ENCODE measurements at regions not wholly inside any gene's neighbourhood (a gene's known extent, or its start where the extent isn't known, plus 50 kb on each side); places are given as distances from the start of the nearest gene placed in this dataset.

DNA sequence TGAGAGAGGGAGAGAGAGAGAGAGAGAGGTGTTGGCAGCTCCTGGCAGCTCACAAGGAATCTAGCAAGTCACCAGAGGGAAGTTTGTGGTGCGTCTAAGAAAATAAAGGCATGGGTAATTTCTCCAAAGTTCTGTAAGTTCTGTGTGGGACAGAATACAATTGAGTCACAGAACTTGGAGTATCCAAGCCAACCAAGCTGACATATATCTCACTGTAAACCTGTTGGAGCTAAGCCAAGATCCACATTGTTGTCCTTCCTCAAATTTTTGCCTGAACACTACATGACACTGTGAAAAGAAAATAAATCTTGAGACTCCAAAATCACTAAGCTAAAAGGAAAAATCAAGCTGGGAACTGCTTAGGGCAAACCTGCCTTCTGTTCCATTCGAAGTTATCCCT, 436.7 kb downstream of the MEI4 start:
- TF ChIP-seq, protein P1, sequence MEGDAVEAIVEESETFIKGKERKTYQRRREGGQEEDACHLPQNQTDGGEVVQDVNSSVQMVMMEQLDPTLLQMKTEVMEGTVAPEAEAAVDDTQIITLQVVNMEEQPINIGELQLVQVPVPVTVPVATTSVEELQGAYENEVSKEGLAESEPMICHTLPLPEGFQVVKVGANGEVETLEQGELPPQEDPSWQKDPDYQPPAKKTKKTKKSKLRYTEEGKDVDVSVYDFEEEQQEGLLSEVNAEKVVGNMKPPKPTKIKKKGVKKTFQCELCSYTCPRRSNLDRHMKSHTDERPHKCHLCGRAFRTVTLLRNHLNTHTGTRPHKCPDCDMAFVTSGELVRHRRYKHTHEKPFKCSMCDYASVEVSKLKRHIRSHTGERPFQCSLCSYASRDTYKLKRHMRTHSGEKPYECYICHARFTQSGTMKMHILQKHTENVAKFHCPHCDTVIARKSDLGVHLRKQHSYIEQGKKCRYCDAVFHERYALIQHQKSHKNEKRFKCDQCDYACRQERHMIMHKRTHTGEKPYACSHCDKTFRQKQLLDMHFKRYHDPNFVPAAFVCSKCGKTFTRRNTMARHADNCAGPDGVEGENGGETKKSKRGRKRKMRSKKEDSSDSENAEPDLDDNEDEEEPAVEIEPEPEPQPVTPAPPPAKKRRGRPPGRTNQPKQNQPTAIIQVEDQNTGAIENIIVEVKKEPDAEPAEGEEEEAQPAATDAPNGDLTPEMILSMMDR (IDR thresholded peaks at IDR 0.05) = no peak
- Histone ChIP-seq H3K36me3 (ENCODE audit: control insufficient read depth, insufficient read depth, low read length) (no peaks in the 10 kb centered on the region), H3K27me3 (ENCODE audit: control insufficient read depth, insufficient read depth, low read length) (no peaks in the 10 kb centered on the region), H3K27ac (no peak overlapping the region), H3K79me2 (no peaks in the 10 kb centered on the region), H3K9me3 (ENCODE audit: control insufficient read depth, low read length) (no peaks in the 10 kb centered on the region), H2AFZ (no peak overlapping the region), H3K4me3 (ENCODE audit: low read depth, low read length) (no peak overlapping the region), H3K4me1 (no peaks in the 10 kb centered on the region), H3K4me2 (ENCODE audit: low read length) (no peak overlapping the region), H3K9ac (no peak overlapping the region)

- H3K4me2 ChIP-seq (ENCODE audit: low read length) = no peak overlapping the region
- H3K9ac ChIP-seq = no peak overlapping the region
- H3K27ac ChIP-seq = no peak overlapping the region
- TF ChIP-seq, protein P1 (IDR thresholded peaks at IDR 0.05) = no peak
- no peaks in the 10 kb centered on the region for H3K27me3 ChIP-seq (ENCODE audit: control insufficient read depth, insufficient read depth, low read length)
- no peaks in the 10 kb centered on the region for H3K4me1 ChIP-seq
- no peaks in the 10 kb centered on the region for H3K79me2 ChIP-seq
- no peak overlapping the region for H3K4me3 ChIP-seq (ENCODE audit: low read depth, low read length)
- no peaks in the 10 kb centered on the region for H3K9me3 ChIP-seq (ENCODE audit: control insufficient read depth, low read length)
- H2AFZ ChIP-seq = no peak overlapping the region
- no peaks in the 10 kb centered on the region for H3K36me3 ChIP-seq (ENCODE audit: control insufficient read depth, insufficient read depth, low read length)
These were observed 441.1 kb downstream of the MEI4 start for GRCh38 chr6:78093906-78094305.

GRCh38 chr6:78101387-78101786, 448.5 kb downstream of the MEI4 start:
- Histone ChIP-seq H3K79me2 (no peaks in the 10 kb centered on the region), H3K4me3 (ENCODE audit: low read depth, low read length) (no peak overlapping the region), H3K9me3 (ENCODE audit: control insufficient read depth, low read length) (no peaks in the 10 kb centered on the region), H3K27me3 (ENCODE audit: control insufficient read depth, insufficient read depth, low read length) (no peaks in the 10 kb centered on the region), H3K9ac (no peak overlapping the region), H3K4me1 (no peaks in the 10 kb centered on the region), H3K36me3 (ENCODE audit: control insufficient read depth, insufficient read depth, low read length) (no peaks in the 10 kb centered on the region), H3K27ac (no peak overlapping the region), H2AFZ (no peak overlapping the region), H3K4me2 (ENCODE audit: low read length) (no peak overlapping the region)
- TF ChIP-seq, protein P1 (IDR thresholded peaks at IDR 0.05) = no peak

DNA sequence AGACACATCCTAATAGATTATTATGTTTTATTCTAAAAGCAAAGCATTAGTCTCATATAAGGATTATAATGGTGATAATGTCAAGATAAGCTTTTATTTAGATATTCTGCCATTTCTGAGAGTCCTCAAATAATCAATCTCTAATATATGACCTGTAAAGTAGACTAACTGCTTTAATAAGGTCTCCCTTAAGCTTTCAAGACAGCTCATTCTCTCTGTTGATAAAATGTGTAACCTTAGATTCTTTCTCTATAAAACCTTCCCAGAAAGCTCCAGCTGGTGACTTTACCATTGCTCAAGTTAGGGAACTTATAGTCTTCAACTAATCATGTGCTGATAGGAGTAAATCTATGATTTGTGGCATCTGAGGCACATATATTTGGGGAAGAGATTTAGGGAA, 457.8 kb downstream of the MEI4 start:
- Histone ChIP-seq H2AFZ (no peak overlapping the region), H3K4me3 (ENCODE audit: low read depth, low read length) (no peak overlapping the region), H3K9me3 (ENCODE audit: control insufficient read depth, low read length) (no peaks in the 10 kb centered on the region), H3K9ac (no peak overlapping the region), H3K79me2 (no peaks in the 10 kb centered on the region), H3K4me1 (no peaks in the 10 kb centered on the region), H3K4me2 (ENCODE audit: low read length) (no peak overlapping the region), H3K36me3 (ENCODE audit: control insufficient read depth, insufficient read depth, low read length) (no peaks in the 10 kb centered on the region), H3K27ac (no peak overlapping the region), H3K27me3 (ENCODE audit: control insufficient read depth, insufficient read depth, low read length) (no peaks in the 10 kb centered on the region)
- TF ChIP-seq, protein P1 (IDR thresholded peaks at IDR 0.05) = no peak

- H3K27me3 ChIP-seq (ENCODE audit: control insufficient read depth, insufficient read depth, low read length) = no peaks in the 10 kb centered on the region
- no peak overlapping the region for H3K27ac ChIP-seq
- no peaks in the 10 kb centered on the region for H3K36me3 ChIP-seq (ENCODE audit: control insufficient read depth, insufficient read depth, low read length)
- H3K4me3 ChIP-seq (ENCODE audit: low read depth, low read length) = no peak overlapping the region
- no peaks in the 10 kb centered on the region for H3K9me3 ChIP-seq (ENCODE audit: control insufficient read depth, low read length)
- H3K79me2 ChIP-seq = no peaks in the 10 kb centered on the region
- H3K4me1 ChIP-seq = no peaks in the 10 kb centered on the region
- TF ChIP-seq, protein P1 (IDR thresholded peaks at IDR 0.05) = no peak
- H2AFZ ChIP-seq = no peak overlapping the region
- no peak overlapping the region for H3K9ac ChIP-seq
- H3K4me2 ChIP-seq (ENCODE audit: low read length) = no peak overlapping the region
These were observed 465.1 kb downstream of the MEI4 start for GRCh38 chr6:78117966-78118365.
